ENCODE measurements at regions not wholly inside any gene's neighbourhood (a gene's known extent, or its start where the extent isn't known, plus 50 kb on each side); places are given as distances from the start of the nearest gene placed in this dataset.

DNA sequence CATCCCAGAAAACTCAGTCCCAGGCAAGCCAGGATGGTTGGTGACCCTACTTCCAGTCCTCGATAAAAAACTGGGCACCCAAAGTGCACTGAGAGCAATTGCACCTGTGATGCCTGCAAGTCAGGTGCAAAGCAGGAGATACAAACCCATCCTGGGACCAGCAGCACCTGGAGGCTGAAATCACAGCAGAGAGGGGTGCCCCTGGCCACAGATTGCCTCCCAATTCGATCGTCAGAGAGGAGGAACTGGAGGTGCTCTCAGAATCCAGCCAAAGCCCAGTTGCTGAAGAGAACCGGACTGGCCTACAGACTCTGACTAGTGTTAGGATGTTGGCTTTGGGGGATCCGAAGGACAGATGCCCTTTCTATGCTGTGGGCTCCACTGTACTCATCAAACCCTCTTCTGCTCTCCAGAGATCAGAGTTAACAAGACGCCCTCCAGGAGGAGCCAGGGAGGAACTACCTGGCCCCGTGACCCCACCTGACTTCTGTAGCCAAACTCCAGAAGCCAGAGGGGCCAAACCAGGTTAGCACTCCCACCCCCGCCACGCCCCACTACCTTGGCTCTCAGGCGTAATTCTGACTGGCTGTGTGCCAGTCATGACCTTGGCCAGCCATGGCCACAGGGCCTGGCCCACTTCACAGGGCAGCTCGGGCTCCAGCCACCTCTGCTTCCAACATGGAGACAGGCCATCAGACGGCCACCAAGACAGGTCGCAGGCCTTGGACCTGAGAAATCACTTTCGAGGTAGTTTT is 284.5 kb upstream of the RTL1 start:
- in situ Hi-C loops (cut with MboI; ENCODE audit: low sequenced_read_pairs): no loop called here

DNA sequence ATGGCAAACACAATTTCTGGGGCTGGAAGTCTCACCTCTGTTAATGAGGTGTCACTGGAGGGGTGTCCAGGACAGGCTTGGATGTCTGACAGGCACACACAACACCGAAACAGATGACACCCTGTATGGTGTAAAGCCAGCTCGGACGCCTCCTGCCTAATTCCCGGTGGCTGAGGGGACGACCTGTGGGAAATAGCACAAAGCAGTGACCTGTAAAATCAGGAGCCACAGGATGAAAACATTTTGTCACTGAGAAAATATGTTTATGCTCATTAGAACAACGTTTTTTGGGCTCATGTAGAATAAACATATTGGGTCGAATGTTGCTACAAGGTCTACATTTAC is 285.0 kb upstream of the RTL1 start:
- in situ Hi-C loops (cut with MboI; ENCODE audit: low sequenced_read_pairs): no loop called here

DNA sequence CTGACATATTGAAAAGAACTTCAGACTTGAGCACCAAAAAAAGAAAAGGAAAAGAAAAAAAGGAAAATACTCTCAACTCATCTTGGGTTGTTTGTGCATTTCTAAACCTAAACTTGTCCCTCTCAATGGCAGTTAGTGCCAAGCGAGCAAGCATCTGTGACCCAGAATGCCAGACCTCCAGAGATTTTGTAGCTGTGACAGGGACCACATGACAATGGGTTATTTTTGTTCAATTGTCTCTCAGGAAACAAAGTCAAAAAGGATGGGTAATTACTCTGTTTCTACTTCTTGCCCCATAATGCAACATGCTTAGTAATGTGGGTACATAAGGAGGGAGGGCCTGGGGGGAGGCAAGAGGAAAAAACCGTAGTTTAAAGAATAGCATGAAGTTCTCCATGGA is 285.7 kb upstream of the RTL1 start:
- in situ Hi-C loops (cut with MboI; ENCODE audit: low sequenced_read_pairs): no loop called here

DNA sequence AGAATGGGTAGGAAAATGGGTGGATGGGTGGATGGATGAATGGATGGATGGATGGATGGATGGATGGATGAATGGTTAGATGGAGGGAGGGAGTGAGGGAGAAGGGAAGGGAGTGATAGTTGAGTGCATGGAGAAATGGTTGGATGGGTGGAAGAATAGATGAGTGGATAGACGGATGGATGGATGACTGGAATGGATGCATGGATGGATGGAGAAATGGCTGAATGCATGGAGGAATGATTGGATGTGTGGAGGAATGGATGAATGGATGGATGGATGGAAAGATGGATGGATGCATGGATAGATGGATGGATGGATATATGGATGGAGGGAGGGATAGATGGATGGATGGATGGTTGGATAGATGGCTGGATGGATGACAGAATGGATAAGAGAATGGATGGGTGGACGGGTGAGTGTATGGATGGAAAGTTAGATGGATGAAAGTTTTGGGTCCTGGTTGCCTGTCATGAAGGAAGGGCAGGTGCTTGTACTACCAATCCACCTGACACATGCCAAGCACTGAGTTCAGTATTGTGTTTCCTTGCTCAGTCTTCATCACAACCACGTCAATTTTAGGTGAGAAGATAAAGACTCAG is 286.5 kb upstream of the RTL1 start:
- in situ Hi-C loops (cut with MboI; ENCODE audit: low sequenced_read_pairs): no loop called here

DNA sequence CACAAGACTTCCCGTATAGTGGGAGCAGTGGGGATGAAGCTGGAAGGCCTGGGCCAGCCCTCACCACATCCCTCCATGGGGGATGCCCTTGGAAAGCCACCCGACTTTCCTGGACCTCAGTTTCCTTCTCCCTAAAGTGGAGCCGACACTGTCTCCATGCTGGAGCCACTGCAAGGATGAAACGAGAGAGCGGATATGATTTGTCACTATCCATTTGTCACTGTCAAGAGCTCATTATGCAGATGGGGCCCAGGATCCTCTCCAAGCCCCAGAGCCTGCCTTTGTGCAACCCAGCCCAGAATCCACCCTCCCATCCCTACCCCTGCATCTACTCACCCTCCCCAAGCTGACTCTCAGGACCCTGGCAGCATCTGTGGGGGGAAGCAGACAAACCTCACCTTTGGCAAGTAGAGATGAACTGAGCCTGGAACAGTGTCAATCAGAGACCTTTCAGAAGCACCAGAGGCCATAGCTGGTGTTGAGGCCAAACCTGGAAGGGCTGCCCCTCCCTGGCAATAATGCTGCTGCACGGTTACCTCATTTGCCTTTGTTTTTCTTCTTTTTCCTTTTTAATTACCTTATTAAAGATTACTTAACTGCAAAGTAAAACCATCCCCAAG is 287.7 kb upstream of the RTL1 start:
- in situ Hi-C loops (cut with MboI; ENCODE audit: low sequenced_read_pairs): no loop called here

DNA sequence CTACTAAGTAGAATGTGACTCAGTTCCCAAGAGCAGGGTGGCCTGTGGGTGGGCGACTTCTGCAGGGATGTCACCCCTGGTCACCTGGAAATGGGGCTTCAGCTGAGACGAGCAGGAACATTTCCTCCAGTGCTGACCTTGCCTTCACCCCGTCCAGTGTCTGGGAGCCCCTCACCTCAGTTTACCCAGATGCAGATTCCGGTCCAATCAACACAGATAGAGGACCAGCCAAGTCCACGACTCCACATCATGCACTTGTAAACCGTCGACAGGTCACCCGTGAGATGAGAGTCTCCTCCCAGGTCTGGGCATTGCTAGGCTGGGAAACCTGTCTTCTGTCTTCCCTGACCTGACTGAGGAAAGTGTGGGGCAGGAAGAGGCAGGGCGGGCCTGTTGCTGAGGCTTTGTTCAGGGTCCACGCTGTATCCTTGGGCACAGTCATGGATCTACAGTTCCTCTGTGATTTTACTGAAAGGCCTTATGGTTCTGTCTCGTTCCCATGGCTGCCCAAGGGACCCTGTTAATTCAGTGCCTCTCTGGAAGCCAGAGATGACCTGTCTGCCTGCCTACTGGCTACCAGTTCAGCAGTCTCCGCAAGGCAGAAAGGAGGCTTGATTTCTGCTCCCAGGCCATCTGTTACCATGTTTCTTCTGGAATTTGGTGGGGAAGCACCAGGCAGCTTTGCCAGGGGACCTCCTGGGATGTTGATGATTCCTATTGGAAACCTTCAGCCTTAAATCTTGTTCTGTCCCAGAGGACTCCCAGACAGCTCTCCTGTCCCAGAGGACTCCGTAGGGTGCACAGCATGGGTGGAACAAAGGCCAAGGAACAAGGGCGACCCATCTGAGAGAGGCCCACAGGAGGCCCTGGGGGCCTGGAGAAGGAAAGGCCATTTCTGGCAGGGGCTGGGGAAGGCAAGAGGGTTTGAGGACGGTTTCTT is 288.5 kb upstream of the RTL1 start:
- in situ Hi-C loops (cut with MboI; ENCODE audit: low sequenced_read_pairs): no loop called here

GRCh38 chr14:101192661-101193000 is 289.1 kb upstream of the RTL1 start:
- in situ Hi-C loops (cut with MboI; ENCODE audit: low sequenced_read_pairs): no loop called here

DNA sequence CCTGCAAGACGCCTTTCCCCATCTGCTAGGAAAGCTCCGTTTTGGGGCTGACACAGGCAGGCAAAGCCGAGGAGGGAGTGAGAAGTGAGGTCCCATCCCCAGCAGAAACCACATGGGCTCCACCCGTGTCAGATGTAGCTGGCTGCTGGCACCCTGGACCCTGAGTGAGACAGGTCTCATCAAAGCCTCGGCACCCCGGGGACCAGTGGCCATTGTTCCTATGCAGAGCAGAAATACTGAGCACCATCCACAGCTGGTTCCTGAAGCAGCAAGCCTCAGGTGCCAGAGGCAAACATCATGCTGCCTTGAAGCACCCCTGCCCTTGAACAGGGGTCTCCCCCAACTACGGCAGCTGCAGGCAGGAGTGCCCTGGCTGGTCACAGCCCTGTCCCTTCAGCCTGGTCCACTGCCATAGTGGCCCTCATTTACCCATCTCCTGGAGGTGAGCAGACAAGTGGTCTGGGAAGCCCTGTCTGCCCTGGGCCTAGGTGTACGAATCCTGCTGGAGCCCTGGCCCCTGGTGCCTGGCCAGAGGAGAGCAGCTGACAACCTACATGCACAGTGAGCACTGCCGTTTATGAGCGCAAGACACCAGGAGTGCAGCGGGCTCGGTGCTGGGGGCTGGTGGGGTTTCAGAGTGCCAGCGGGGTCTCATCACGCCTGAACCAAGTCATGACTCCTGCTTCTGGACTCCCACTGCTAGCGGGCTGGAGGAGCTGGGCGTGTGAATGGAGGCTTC is 289.8 kb upstream of the RTL1 start:
- in situ Hi-C loops (cut with MboI; ENCODE audit: low sequenced_read_pairs): no loop called here

- in situ Hi-C loops (cut with MboI; ENCODE audit: low sequenced_read_pairs): no loop called here
Measured at GRCh38 chr14:101193845-101194372, 290.4 kb upstream of the RTL1 start.

- in situ Hi-C loops (cut with MboI; ENCODE audit: low sequenced_read_pairs): no loop called here
Measured at GRCh38 chr14:101194373-101195308, 291.1 kb upstream of the RTL1 start.

- in situ Hi-C loops (cut with MboI; ENCODE audit: low sequenced_read_pairs): no loop called here
Measured at GRCh38 chr14:101195309-101195901, 291.9 kb upstream of the RTL1 start.

DNA sequence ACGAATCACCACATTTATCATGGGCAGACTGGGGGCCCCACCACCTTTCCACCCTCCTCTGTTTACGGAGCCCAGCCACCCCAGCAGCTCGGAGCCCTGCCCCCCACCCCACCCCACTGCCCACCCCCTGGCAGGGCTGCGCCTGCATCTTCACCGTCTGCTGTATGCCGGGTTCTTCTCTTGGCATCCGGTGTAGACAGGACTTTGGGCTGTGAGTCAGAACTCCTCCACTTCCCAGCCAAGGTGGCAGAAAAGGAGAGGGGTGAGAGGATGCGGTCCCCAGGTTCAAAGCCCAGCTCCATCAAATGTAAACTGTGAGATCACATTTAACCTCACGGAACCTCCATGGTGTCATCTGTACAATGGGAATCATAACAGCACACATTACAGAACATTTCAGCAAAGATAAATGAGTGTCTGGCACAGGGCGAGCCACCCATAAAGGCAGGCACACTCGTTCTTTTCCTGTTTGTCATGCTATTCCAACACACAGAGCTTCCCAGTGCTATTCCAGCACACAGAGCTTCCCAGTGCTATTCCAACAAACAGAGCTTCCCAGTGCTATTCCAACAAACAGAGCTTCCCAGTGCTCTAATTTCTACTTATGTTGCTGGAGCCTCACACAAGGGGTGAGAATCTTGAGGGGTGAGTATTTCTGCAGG is 292.7 kb upstream of the RTL1 start:
- in situ Hi-C loops (cut with MboI; ENCODE audit: low sequenced_read_pairs): no loop called here

GRCh38 chr14:101196795-101197590 is 293.5 kb upstream of the RTL1 start:
- in situ Hi-C loops (cut with MboI; ENCODE audit: low sequenced_read_pairs): no loop called here

DNA sequence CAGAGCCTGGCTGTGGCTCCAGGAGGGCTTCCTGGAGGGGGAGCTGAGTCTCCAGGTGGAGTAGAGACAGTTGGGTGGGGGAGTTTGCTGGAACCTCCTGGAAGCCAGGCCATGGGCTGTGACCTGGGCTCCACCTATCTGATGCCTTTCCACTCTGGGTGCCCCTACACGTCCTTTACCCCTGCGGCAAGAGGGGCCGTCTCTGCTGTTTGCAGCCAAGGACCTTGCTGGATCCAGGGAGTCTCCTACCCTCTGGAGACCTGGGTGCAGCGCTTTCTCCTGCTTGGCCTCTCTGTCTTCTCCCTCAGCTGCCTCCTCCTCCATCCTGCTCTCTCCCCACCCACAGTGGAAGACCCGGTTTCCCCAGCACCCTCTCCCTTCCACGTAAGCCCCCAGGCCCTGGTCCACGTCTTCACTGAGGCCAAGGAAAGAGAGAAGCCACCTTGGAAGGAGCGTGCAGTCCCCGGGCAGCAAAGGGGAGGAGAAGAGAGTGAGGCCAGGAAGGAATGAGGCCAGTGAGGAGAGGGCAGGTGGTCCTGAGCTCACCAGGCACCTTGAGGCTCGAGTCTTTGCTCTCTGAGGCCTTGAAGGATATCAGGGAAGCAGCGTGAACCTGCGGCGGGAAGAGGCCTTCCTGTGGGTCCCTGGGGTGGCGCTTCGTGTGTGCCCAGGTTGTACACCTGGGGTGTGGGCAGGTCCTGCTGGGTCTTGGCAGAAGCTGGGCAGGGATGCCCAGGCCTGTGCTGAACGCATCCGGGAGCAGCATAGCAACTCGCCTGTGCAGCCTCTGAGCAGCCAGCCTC is 294.3 kb upstream of the RTL1 start:
- in situ Hi-C loops (cut with MboI; ENCODE audit: low sequenced_read_pairs): no loop called here

GRCh38 chr14:101198398-101199027 is 295.0 kb upstream of the RTL1 start:
- in situ Hi-C loops (cut with MboI; ENCODE audit: low sequenced_read_pairs): no loop called here

GRCh38 chr14:101199028-101199770 is 295.7 kb upstream of the RTL1 start:
- in situ Hi-C loops (cut with MboI; ENCODE audit: low sequenced_read_pairs): no loop called here

Measured in HL-60/S4 (cell line).